ENCODE measurements at regions not wholly inside any gene's neighbourhood (a gene's known extent, or its start where the extent isn't known, plus 50 kb on each side); places are given as distances from the start of the nearest gene placed in this dataset.

DNA sequence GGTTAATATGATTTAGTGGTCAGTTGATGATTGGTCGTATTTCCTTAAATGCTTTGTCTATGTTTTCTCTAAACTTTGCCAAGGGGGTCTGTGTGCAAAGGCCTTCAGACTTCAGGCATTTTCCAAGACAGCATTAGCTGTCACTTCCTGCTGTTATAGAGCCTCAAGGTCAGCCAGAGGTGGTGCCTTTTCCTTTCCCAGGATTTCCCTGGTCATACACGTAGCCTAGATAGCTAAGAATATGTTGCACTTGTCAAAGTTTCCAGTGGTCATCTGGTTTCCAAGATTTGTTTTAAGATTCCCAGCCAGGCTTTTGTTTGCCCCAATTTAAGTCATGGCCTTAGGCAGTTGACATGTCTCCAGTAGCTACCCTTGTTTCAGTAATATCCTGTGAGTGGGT is 133.2 kb upstream of the IGFBP3 start (continued):
- TF ChIP-seq, protein P1, sequence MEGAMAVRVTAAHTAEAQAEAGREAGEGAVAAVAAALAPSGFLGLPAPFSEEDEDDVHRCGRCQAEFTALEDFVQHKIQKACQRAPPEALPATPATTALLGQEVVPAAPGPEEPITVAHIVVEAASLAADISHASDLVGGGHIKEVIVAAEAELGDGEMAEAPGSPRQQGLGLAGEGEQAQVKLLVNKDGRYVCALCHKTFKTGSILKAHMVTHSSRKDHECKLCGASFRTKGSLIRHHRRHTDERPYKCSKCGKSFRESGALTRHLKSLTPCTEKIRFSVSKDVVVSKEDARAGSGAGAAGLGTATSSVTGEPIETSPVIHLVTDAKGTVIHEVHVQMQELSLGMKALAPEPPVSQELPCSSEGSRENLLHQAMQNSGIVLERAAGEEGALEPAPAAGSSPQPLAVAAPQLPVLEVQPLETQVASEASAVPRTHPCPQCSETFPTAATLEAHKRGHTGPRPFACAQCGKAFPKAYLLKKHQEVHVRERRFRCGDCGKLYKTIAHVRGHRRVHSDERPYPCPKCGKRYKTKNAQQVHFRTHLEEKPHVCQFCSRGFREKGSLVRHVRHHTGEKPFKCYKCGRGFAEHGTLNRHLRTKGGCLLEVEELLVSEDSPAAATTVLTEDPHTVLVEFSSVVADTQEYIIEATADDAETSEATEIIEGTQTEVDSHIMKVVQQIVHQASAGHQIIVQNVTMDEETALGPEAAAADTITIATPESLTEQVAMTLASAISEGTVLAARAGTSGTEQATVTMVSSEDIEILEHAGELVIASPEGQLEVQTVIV (IDR thresholded peaks at IDR 0.05; ENCODE audit: borderline replicate concordance, partially characterized antibody), result no peak
- TF ChIP-seq SMAD5 (IDR thresholded peaks at IDR 0.05; ENCODE audit: low read depth) (no peak), CBX3 (IDR thresholded peaks at IDR 0.05; ENCODE audit: borderline replicate concordance, low read depth) (no peak), CREM (IDR thresholded peaks at IDR 0.05; ENCODE audit: low read depth) (no peak), EED (IDR thresholded peaks at IDR 0.05; ENCODE audit: low read depth) (no peak)
- TF ChIP-seq, protein P2, sequence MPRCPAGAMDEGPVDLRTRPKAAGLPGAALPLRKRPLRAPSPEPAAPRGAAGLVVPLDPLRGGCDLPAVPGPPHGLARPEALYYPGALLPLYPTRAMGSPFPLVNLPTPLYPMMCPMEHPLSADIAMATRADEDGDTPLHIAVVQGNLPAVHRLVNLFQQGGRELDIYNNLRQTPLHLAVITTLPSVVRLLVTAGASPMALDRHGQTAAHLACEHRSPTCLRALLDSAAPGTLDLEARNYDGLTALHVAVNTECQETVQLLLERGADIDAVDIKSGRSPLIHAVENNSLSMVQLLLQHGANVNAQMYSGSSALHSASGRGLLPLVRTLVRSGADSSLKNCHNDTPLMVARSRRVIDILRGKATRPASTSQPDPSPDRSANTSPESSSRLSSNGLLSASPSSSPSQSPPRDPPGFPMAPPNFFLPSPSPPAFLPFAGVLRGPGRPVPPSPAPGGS (IDR thresholded peaks at IDR 0.05; ENCODE audit: borderline replicate concordance, insufficient read depth, low read depth, low read length, poor library complexity, severe bottlenecking), result no peak

DNA sequence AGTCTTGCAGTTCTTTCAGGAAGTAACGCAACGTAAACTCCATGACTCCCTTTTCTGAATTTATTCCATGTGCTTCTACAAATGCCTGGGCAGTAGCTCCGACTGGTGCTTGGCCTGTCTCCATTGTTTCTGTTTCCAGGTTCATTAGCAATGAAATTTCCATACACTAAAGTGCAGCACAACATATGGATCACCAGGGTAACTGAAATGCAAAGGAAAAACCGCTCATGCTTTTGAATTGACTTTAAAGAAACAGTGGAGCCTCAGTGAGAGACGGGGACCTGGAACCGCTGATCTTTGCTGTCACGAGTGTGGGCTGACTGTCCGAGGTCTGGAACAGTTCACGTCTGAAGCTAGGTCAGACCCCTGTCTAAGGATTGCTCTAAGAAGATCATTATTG is 126.5 kb upstream of the IGFBP3 start:
- SMC1A ChIA-PET (ENCODE audit: uncharacterized antibody, unreplicated experiment), result no interaction called here
- H3K4me3 ChIP-seq, result no peak overlapping the region
- no peak overlapping the region for H2AFZ ChIP-seq (ENCODE audit: control insufficient read depth, low read depth, low read length)
- H3K79me2 ChIP-seq (ENCODE audit: control insufficient read depth, insufficient read depth, low read length), result no peaks in the 10 kb centered on the region
- H3K27ac ChIP-seq (ENCODE audit: control insufficient read depth, insufficient read depth), result no peak overlapping the region
- no peaks in the 10 kb centered on the region for H3K36me3 ChIP-seq (ENCODE audit: control insufficient read depth in 2 of 2, insufficient read depth in 2 of 2, low read length in 1 of 2)
- no peaks in the 10 kb centered on the region for H3K27me3 ChIP-seq (replicated peaks in 1 of 2; ENCODE audit: control insufficient read depth in 2 of 2, insufficient read depth in 2 of 2, low read length in 1 of 2)
- CTCF ChIA-PET, result interaction anchor here (1.1 kb wide), 1 partner anchor 106 kb away, joined by 3 read pairs; no protein-coding TSS in a partner anchor
- no peaks in the 10 kb centered on the region for H4K20me1 ChIP-seq (ENCODE audit: control insufficient read depth, insufficient read depth)
- H3K9me3 ChIP-seq (replicated peaks; ENCODE audit: control insufficient read depth, insufficient read depth, low read length), result no peaks in the 10 kb centered on the region
- no TSS peak for BruUV-seq (replicated peaks)
- in situ Hi-C loops (cut with MboI) (no loop called here), intact Hi-C loops (cut with micrococcal nuclease; ENCODE audit: unreplicated experiment) (no loop called here)
- RAD21 ChIA-PET (ENCODE audit: unreplicated experiment), result no interaction called here
- H3K4me1 ChIP-seq (ENCODE audit: control insufficient read depth, insufficient read depth, low read length), result no peaks in the 10 kb centered on the region
- H3K4me2 ChIP-seq (ENCODE audit: control insufficient read depth, insufficient read depth), result no peak overlapping the region
- FAIRE-seq (no peak), DNase-seq (ENCODE audit: low read depth, low spot score) (no peak), ATAC-seq (no peak)
- POLR2A ChIA-PET, result no interaction called here
- 25% methylated on average over 9 of the region's 9 CpGs for WGBS (ENCODE audit: insufficient coverage, insufficient replicate concordance, low lambda C conversion rate, missing lambda C conversion rate)
- no peak overlapping the region for H3K9ac ChIP-seq (ENCODE audit: control insufficient read depth, insufficient read depth, low read length)
- TF ChIP-seq, protein P3, sequence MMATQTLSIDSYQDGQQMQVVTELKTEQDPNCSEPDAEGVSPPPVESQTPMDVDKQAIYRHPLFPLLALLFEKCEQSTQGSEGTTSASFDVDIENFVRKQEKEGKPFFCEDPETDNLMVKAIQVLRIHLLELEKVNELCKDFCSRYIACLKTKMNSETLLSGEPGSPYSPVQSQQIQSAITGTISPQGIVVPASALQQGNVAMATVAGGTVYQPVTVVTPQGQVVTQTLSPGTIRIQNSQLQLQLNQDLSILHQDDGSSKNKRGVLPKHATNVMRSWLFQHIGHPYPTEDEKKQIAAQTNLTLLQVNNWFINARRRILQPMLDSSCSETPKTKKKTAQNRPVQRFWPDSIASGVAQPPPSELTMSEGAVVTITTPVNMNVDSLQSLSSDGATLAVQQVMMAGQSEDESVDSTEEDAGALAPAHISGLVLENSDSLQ (IDR thresholded peaks at IDR 0.05), result no peak
- TF ChIP-seq, protein P4, sequence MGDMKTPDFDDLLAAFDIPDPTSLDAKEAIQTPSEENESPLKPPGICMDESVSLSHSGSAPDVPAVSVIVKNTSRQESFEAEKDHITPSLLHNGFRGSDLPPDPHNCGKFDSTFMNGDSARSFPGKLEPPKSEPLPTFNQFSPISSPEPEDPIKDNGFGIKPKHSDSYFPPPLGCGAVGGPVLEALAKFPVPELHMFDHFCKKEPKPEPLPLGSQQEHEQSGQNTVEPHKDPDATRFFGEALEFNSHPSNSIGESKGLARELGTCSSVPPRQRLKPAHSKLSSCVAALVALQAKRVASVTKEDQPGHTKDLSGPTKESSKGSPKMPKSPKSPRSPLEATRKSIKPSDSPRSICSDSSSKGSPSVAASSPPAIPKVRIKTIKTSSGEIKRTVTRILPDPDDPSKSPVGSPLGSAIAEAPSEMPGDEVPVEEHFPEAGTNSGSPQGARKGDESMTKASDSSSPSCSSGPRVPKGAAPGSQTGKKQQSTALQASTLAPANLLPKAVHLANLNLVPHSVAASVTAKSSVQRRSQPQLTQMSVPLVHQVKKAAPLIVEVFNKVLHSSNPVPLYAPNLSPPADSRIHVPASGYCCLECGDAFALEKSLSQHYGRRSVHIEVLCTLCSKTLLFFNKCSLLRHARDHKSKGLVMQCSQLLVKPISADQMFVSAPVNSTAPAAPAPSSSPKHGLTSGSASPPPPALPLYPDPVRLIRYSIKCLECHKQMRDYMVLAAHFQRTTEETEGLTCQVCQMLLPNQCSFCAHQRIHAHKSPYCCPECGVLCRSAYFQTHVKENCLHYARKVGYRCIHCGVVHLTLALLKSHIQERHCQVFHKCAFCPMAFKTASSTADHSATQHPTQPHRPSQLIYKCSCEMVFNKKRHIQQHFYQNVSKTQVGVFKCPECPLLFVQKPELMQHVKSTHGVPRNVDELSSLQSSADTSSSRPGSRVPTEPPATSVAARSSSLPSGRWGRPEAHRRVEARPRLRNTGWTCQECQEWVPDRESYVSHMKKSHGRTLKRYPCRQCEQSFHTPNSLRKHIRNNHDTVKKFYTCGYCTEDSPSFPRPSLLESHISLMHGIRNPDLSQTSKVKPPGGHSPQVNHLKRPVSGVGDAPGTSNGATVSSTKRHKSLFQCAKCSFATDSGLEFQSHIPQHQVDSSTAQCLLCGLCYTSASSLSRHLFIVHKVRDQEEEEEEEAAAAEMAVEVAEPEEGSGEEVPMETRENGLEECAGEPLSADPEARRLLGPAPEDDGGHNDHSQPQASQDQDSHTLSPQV (IDR thresholded peaks at IDR 0.05), result no peak
- TF ChIP-seq MYC (IDR thresholded peaks at IDR 0.05; ENCODE audit: insufficient read depth, insufficient read length, insufficient replicate concordance, low read length, severe bottlenecking) (no peak), BMI1 (IDR thresholded peaks at IDR 0.05; ENCODE audit: borderline replicate concordance) (no peak), NBN (IDR thresholded peaks at IDR 0.05) (no peak), NFYB (IDR thresholded peaks at IDR 0.05; ENCODE audit: insufficient read depth, low read depth, low read length) (no peak), BHLHE40 (IDR thresholded peaks at IDR 0.05; ENCODE audit: borderline replicate concordance in 1 of 2, low read depth in 2 of 2, low read length in 1 of 2) (no peak), NRF1 (conservative IDR thresholded peaks at IDR 0.05; ENCODE audit: low read depth, low read length) (no peak), RUNX3 (IDR thresholded peaks at IDR 0.05; ENCODE audit: low read length) (no peak)
